ENCODE measurements at regions not wholly inside any gene's neighbourhood (a gene's known extent, or its start where the extent isn't known, plus 50 kb on each side); places are given as distances from the start of the nearest gene placed in this dataset.
"Not testable (repeated sequence)": the region's sequence is repeated elsewhere in the genome, so short reads cannot be mapped to it uniquely, and the experiment has no call there.

DNA sequence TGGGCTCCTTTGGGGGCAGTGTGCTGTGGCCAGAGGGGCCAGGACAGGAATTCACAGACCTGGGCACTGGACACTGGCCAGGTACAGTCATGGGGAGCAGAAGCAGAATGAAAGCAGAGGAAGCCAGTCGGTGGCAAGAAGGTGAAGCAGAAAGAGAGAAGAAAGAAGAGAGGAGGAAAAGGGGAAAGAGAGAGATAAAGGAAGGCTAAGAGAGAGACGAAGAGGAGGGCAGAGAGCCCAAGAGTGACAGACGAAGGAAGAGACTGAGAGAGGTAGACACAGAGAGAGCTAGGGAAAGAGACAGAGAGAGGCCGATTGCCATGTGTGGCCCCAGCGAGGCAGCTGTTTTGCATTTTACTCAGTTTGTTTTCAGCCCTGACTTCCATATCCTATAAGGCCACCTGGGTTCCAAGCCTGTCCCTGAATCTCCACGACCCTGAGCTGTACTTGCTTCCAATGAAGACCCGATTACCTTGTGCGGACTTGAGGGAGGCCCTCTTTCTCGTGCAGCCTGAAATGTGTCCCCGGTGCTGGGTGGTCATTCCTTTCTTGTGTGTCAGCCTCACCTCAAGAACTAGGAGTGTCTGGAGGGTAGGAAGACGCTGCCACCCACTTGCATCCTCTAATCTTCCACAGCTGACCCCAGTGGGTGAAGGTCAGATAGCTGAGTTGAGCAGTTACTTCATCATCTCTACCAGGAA is 73.9 kb downstream of the LSM3 start:
- no peak for DNase-seq

DNA sequence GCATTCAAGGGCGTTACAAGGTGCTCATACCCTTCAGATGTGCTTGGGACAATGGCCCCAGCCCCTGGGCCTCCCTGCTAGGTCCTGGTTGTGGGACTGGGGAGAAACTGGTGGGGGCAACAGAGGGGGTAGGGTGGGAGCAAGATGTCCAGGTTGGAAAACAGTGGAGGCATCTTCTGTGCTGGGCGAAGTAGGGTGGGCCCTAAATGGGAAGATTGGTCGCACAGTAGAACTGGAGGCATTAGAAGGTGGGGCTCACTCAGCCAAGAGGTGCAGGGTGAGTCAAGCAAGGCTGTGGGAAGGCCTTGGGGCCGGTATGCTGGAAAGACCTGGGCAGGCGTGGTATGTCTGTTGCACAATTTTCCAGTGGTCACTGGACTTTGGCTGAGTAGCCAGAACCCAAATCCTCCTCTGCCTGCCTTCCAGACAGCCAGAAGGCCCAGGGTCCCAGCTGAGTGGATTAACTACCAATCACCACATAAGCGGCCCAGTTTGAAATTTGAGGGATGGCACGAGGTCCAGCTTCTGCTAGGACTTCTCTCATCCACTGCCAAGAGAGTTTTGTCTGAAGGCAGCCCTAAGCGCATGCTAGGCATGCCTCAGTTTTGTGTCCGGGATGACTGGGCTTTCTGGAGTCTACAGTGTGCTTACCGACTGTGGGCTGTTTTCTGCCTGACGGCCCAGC is 74.5 kb downstream of the LSM3 start:
- no peak for DNase-seq

DNA sequence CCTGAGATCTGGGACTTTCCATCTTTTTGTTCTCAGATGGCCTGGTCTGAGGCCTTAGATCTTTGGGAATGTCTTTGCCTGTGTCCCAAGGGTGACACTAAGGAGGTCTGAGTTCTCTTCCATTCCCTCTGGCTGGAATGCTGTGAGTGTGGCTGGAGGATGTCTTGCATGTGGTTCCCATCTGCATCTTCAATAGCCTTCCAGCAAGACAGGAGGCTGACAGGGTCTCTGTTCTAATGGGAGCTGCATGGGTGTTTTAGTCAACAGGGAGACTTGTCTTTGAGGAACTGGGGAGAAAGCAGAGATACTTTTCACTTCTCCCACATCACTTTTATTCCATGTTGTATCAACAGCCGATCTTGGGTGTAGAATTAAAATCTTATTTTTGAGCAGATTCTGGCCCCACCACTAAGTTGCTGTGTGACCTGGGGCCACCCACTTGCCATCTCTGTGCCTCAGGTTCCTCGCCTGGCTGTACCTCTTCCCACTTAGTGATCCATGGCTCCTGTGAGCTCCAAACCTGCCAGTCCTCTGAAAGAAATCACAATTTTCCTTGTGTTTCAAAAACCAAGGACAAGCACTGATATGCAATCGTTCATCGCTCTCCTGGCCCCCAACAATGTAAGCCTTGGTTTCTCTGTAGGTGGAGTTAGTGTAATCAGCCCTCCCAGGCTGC is 75.2 kb downstream of the LSM3 start:
- DNase-seq = no peak

DNA sequence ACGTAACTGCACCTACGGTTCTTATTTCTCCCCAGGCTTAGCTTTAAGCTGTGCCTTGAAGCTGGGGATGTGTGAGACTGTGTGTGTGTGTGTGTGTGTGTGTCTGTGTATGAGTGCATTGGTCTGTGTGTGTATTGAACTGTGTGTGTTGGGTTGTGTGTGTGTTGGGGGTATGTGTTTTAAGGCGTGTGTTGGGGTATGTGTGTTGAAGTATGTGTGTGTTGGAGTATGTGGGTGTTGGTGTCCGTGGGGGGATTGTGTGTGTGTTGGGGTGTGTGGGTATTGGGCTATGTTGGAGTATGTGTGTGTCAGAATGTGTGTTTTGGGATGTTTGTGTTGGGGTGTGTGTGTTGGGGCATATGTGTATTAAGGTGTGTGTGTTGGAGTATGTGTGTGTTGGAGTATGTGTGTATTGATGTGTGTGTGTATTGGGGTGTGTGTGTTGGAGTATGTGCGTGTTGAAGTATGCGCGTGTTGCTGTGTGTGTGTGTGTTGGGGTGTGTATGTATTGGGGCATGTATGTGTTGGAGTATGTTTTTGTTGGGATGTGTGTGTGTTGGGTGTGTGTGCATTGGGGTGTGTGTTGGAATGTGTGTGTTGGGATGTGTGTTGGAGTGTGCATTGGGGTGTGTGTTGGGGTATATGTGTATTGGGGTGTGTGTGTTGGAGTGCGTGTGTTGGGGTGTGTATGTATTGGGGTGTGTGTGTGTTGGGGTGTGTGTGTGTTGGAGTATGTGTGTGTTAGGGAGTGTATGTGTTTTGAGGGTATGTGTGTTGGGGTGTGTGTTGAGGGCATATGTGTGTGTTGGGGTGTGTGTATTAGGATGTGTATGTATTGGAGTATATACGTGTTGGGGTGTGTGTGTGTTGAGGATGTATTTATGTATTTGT is 76.4 kb downstream of the LSM3 start:
- no peak for DNase-seq

DNA sequence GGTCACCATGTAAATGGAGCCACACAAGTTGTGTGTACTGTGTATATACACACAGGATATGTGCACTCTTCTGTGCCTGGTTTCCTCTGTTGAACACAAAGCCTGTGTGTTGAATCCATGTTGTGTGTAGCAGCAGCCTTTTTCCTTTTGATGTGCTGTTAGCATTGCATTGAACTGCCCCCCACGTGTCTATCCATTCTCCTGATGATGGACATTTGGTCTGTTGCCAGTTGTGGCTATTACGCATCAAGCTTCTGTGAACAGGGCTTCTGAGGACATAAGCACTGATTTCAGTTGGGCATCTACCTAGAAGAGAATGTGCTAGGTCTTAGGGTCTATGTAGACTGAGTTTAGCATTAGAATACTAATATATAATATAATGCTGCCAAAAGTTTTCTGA is 77.4 kb downstream of the LSM3 start:
- no peak for DNase-seq

DNA sequence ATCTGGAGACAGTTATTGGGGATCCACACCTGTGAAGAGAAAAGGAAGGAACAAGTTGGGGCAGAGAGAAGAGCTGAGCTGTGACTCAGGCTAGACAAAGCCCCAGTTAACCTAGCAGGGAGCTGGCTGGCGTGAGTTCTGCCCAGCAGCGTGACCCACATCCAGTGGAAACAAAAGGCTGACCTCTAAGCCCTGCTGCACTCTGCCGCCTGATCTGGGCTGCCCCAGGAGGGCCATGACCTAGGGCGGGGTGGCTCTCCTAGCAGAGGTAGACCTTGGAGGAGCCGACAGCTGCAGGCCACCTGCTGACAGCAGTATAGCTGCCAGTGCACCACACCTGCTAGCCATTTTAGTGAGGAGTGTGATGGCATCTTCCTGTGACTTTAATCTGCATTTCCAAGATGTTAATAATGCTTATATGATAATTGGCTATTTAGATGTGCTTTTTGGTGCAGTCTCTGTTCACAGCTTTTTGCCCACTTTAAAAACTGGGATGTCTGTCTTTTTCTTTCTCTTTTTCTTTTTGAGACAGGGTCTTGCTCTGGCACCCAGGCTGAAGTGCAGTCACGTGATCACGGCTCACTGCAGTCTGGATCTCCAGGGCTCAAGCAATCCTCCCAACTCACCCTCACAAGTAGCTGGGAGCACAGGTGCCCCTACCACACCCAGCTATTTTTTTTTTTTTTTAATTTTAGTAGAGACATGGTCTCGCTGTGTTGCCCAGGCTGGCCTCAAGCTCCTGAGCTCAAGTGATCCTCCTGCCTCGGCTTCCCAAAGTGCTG is 78.1 kb downstream of the LSM3 start:
- no peak for DNase-seq

DNA sequence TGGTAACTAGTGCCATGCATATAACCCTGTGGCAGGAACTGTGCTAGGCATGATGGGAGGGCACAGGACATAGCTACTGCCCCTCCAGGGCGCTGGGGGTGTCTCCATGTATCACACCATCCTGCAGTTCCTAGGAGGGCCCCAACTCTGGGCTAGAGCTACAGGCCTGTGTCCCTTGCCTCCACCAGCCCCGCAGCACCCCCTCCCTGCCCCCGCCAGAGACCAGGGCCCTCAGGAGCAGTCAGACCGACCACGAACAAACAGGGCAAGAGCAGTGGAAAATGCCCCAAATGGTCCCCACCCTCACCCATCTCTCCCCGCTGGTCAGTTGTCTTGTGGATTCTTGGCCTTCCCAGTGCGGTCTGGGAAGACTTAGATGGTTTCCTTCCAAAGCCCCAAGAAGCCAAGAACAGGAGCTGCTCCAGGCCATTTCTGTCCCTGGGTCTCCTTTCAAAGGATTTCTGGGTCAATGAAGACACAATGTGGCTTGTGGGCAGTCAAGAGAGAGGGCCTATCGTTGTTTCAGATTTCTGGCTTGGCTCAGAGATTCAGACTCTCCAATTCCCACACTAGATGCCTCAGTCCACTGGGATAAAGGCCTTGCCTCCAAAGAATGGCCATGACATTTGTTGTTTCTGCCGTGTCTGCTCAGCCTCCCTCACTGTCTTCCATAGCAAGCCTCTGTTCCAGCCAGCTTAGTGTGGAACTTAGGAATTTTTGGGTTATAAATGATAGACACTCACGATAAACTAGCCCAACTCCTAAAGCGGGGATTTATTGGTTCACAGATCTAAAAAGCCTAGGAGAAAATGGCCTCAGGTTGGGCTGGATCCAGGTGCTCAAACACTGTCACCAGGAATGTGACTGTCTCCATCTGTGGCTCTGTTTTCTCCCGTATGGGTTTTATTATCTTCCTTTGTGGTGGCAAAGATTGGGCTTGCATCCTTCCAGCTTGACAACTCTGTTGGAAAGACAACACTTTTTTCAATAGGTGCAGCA is 80.6 kb downstream of the LSM3 start:
- no peak for DNase-seq

DNA sequence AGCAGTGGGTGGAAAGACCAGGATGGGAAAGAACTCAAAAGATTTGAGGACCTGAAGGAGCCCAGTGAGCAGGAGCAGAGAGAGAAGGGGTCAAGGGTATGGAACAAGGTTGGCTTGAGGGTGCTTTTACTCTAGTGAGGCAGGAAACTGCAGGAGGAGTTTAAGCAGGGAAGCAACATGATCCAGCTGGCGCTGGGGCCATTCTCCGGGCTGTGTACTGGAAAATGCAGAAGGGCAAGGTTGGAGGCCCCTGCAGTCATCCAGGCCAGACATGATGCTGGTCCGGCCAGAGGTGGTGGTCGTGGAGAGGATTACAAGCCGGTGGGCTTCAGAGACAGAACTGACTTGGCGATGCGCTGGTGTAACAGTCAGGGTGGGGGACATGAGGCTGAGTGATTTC is 81.8 kb downstream of the LSM3 start:
- DNase-seq = no peak

DNA sequence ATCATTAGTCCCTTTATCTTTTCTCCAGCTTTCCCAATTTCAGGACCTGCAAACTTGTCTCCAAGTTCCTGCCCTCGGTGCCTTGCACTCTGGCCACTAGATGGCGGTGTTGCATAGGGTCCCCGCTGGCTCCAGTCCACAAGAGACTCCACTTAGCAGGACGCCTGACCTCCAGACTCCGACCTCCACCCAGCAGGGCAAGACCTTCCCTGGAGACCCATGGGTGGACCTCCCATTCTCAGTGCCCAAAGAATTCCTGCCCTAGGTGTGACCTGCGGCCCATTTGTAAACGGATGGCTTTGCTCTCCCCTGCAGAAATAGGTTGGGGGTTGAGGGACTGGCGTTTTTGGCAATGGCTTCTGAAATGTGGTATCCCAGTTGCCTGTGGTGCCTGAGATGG is 82.6 kb downstream of the LSM3 start:
- DNase-seq = peak; percentile 83 to 91 (median 90)

DNA sequence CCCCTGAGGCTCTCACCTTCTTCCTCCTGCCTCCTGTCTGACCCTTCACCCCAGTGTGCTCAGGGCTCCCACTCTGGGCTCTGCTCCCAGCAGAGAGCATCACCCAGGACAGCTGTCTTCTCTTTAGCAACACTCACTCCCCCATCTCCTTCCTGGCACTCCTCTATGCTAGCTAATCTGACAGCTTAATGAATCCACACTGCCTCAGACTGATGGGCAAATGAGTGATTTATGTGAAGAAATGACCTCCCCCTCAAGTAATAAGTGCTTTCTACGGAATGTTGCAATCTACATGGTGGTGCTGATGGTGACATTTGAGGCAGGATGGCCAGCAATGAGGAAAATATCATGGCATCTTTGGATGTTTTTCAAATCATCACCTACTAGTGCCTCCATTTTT is 83.6 kb downstream of the LSM3 start:
- DNase-seq = no peak

DNA sequence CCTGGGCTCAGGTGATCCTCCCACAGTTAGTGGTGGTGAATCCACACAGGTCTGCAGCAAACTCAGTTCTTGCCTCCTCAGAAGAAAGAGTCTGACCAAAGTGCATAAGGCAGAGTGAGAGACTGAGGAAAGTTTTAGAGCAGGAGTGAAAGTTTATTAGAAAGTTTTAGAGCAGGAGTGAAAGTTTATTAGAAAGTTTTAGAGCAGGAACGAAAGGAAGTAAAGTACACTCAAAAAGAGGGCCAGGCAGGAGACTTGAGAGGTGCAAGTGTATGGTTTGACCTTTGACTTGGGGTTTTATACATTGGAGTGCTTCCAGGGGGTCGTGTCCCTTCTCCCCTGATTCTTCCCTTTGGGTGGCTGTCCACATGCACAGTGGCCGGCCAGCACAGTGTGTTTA is 84.2 kb downstream of the LSM3 start:
- DNase-seq = no peak

DNA sequence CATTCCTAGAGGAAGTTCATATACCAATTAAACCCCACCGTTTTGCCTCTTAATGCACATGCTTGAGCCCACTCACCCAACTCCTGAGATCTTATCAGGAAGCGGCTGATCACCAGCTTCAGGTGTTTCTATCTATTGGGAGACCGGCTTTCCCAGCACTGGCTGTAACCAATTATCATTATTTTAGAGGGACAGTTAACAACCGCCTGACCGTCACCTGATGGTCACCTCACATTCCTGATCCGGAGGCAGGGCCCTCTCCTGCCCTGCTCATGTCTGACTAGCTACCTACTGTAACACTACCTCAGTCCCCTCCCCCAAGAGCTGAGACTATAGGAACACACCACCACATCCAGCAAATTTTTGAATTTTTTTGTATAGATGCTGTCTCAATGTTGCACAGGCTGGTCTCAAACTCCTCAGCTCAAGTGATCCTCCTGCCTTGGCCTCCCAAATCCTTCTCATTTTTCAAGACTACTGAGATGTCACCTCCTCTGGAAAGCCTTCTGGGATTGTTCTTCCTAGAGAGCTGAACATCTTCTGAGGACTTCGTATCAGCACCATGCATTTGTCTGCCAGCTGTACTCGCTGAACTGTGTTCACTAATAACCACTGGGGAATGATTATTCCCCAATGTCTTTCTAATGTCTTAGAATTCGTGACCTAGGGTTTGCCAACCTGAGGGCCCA is 84.8 kb downstream of the LSM3 start:
- DNase-seq = no peak

DNA sequence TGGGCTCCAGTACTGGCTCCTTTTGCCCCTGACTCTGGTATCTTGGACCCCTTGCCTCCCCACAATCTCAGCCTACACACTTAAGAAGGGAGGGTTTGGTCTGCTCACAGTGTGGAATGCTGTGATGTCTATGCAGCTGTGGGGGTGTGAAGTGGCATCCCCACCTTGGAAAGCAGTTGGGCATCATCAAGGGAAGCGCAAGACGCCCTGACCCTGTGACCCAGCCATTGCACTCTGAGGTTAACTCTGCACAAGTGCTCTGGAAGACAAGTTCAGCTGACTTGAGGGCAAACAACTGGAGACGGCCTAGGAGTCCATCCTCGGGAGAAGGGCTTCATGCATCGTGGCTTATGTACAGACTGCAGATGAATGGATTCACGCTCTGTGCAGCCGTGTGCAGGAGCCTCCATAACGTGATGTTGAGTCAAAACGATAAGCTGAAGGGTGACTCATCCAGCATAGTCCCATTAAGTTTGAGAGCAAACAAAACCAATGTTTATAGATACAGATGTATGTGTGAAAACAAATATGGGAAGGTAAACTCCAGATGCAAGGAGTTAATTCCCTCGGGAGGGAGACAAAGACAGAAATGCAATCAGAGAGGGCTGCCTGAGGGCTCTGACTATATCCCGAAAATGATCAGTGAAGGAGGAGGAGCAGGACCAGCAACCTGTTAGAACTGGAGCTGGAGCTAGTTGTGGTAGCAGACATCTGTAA is 86.8 kb downstream of the LSM3 start:
- DNase-seq = no peak

DNA sequence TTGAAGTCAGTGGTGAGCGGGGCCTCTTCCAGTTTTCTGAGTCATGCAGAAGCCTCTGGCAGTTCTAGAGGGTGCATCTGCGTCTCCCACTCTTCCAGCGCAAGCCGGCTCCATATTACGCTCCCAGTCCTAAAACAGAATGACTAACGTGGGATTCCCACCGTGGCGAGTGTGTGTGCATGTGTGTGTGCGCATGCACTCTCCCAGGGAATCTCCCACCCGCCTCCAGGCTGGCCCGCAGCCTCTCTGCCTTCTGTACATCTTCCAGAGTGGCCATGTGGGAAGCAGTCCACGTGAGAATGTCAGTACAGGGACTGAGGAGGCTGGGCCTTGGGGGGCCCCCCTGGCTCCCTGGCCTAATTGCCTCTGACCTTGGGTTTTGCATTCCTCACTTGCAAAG is 87.7 kb downstream of the LSM3 start:
- DNase-seq = no peak

DNA sequence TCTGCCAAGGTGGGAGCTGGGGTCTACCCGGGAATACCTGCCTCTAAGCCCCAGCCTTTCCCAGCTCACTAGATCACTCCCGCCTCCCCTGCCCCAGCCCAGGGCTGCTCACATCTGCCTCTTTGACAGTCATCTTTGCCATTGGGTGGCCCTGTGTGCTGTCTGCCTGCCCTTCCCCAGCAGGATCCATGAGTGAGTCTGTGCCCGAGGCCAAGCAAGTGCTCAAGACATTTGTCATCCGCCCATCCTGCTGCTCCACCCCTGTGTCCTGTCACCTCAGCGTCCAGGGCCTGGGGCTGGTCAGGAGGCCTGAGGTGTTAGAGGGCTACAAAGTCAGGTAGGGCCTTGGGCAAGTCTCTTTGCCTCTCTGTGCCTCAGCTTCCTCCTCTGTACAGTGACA is 89.4 kb downstream of the LSM3 start:
- no peak for DNase-seq

DNA sequence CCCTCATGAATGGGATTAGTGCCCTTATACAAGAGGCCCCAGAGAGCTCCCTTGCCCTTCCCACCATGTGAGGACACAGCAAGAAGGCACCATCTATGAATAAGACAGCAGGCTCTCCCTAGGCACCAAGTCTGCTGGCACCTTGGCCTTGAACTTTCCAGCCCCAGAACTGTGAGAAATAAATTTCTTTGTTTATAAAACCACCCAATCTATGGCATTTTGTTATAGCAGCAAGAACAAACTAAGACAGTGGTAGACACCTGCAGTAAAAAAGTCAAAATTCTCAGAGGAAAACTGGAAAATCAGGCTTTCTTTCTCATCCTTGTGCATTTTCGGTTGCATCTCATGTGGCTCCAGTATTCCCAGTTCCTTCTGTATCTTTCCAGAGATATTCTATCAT is 90.3 kb downstream of the LSM3 start:
- DNase-seq = no peak

DNA sequence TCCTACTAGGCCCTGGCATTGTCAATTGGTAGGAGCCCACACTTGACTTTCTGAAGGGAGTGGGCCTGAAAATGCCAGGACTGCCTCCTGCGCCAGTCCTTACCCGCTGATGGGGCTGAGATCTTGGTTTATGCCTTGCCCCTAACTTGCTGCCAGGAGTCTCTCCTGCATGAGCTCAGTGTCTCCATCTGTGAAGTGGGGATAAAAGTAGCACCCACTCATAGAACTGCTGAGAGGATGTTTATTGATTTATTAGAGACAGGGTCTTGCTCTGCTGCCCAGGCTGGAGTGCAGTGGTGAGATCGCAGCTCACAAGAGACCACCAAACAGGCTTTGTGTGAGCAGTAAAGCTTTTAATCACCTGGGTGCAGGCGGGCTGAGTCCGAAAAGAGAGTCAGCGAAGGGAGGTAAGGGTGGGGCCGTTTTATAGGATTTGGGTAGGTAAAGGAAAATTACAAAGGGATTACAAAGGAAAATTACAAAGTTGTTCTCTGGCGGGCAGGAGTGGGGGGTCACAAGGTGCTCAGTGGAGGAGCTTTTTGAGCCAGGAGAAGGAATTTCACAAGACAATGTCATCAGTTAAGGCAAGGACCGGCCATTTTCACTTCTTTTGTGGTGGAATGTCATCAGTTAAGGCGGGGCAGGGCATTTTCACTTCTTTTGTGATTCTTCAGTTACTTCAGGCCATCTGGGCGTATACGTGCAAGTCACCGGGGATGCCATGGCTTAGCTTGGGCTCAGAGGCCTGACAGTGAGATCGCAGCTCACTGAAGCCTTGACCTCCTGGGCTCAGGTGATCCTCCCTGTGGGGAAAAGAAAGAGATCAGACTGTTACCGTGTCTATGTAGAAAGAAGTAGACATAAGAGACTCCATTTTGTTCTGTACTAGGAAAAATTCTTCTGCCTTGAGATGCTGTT is 93.7 kb downstream of the LSM3 start:
- not testable (repeated sequence) for DNase-seq

DNA sequence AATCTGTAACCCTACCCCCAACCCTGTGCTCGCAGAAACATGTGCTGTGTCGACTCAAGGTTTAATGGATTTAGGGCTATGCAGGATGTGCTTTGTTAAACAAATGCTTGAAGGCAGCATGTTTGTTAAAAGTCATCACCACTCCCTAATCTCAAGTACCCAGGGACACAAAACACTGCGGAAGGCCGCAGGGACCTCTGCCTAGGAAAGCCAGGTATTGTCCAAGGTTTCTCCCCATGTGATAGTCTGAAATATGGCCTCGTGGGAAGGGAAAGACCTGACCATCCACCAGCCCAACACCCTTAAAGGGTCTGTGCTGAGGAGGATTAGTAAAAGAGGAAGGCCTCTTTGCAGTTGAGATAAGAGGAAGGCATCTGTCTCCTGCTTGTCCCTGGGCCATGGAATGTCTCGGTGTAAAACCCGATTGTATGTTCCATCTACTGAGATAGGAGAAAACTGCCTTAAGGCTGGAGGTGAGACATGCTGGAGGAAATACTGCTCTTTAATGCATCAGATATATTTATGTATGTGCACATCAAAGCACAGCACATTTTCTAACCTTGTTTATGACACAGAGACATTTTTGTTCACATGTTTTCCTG is 94.4 kb downstream of the LSM3 start:
- DNase-seq = not testable (repeated sequence)
